GM19239 (cell line): ENCODE measurements at regions not wholly inside any gene's neighbourhood (a gene's known extent, or its start where the extent isn't known, plus 50 kb on each side); places are given as distances from the start of the nearest gene placed in this dataset.
"Not testable (repeated sequence)": the region's sequence is repeated elsewhere in the genome, so short reads cannot be mapped to it uniquely, and the experiment has no call there.

ENCODE experiments used
- DNase-seq: peaks from one replicate; pipeline ENCODE4 v3.0.0; 2011; ENCODE audit warnings: low spot score; ENCODE audit not compliant: insufficient read length
- FAIRE-seq: peaks from 2 replicates; lab custom pipeline; 2011; peaks lifted over from hg19 to GRCh38; lab: Jason Lieb, UNC

- no peak for FAIRE-seq
Measured at GRCh38 chr10:85491652-85492051, 874.9 kb downstream of the GRID1 start.

GRCh38 chr10:85492684-85493083 is 873.9 kb downstream of the GRID1 start:
- no peak for DNase-seq
- no peak for FAIRE-seq

More at GRCh38 chr10:85491652-85492051, 874.9 kb downstream of the GRID1 start:
- DNase-seq, result no peak

- FAIRE-seq, result no peak
Measured at GRCh38 chr10:85493703-85494102, 872.9 kb downstream of the GRID1 start.

DNA sequence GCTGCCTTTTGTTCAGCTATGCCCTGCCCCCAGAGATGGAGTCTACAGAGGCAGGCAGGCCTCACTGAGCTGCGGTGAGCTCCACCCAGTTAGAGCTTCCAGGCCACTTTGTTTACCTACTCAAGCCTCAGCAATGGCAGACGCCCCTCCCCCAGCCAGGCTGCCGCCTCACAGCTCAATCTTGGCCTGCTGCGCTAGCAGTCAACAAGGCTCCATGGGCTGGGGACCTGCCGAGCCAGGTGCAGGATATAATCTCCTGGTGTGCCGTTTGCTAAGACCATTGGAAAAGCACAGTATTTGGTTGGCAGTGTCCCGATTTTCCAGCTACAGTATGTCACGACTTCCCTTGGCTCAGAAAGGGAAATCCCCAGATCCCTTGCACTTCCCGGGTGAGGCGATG is 862.0 kb downstream of the GRID1 start:
- DNase-seq, FAIRE-seq: not testable (repeated sequence)

More at GRCh38 chr10:85493703-85494102, 872.9 kb downstream of the GRID1 start:
- no peak for DNase-seq

DNA sequence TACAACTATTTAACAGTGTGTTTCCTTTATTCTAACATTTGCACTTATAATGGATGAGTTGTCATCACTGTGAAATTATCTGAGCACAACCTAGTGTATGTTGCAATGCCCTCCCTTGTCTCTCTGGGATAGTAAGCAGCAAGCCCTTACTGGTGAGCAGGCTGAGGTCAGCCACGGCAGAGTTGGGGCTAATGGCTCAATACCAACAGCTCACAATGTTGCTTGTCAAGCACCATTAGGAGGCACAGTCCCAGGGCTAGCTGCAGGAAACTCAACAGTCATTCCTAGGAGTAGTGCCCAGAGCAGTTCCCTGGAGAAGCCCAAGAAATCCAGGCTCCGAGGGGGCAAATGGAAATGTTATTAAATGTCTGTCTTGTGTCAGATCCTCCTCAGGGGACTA is 858.4 kb downstream of the GRID1 start:
- no peak for DNase-seq
- FAIRE-seq, result no peak

- DNase-seq (no peak), FAIRE-seq (no peak)
Measured at GRCh38 chr10:85510682-85511081, 855.9 kb downstream of the GRID1 start.

- FAIRE-seq, result no peak
Measured at GRCh38 chr10:85513436-85513835, 853.2 kb downstream of the GRID1 start.

DNA sequence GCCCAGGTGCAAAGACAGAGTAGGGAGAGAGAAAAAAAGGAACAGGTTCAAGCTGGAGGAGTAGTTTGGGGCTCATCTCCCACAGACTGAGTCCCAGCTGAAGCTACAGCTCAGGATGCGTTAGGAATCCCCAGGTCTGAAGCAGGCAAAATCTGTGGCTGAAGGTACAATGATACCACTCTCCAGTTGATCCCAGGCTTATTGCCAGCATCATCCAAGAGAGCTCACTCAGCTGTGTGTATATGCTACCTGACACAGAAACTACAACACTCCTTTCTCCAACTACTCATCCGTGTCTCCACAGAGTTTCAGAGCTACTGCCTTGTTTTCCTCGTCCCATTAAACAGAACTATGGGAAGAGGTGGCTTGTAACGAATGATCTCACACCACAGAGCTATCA is 851.3 kb downstream of the GRID1 start:
- no peak for FAIRE-seq
- no peak for DNase-seq

More at GRCh38 chr10:85513436-85513835, 853.2 kb downstream of the GRID1 start:
- DNase-seq, result no peak

GRCh38 chr10:85524001-85524666 is 842.5 kb downstream of the GRID1 start:
- DNase-seq (no peak), FAIRE-seq (no peak)

- DNase-seq (no peak), FAIRE-seq (no peak)
Measured at GRCh38 chr10:85527616-85528317, 838.8 kb downstream of the GRID1 start.

DNA sequence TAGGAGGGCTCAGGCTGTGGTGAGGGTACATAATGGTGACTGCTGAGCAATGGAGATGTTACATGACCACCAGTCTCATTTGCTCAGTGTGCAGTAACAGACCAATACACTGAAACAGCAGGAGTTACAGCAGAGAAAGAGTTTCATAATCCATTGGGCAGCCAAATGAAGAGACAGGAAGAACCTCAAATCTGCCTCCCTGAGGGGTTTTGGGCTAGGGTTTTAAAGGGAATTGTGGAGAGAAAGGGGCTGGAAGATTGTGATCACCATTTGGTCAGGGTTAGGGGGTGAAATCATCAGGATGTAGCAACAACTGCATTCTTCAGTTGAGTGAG is 838.3 kb downstream of the GRID1 start:
- DNase-seq (no peak), FAIRE-seq (no peak)

DNA sequence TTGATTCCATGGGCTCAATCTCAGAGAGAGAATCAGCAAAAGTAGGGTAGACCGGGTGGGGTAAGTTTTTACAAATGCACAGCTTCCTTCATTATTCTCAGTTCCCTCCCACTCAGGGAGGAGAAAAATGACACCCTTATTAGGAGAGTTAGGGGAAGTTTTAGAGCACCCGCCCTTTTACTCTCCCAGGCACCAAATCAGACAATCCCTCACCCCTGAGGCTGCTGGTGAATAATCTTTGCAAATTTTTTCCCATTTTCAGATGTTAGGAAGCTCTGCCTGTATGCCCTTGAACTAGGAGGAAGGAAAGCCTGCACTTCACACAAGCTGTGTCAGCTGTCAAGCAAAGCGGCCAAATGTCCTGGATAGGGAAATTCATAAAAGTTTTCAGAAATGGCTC is 834.9 kb downstream of the GRID1 start:
- DNase-seq, result no peak
- no peak for FAIRE-seq

- DNase-seq (no peak), FAIRE-seq (no peak)
Measured at GRCh38 chr10:85532773-85533172, 833.8 kb downstream of the GRID1 start.

- no peak for FAIRE-seq
- DNase-seq, result no peak
Measured at GRCh38 chr10:85535926-85536325, 830.7 kb downstream of the GRID1 start.

DNA sequence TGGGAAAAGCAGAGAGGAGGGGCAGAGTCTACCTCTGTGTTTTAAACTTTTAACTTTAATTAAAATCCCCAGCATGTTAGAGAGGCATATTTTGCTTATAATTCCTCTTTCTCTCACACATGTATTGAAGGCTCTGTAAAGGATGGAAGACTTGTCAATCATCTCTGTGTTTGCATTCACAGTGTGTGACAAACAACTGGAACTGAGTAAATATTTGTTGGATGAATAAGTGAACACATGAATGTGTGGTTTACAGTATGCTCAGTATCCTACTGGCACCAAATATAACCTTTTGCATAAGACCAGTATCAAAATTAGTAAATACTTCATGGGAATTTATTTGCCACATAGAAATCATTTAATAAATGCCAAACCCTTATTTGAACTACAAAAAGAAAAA is 829.0 kb downstream of the GRID1 start:
- FAIRE-seq (no peak), DNase-seq (no peak)

- no peak for FAIRE-seq
- DNase-seq, result no peak
Measured at GRCh38 chr10:85538601-85539000, 828.0 kb downstream of the GRID1 start.

- FAIRE-seq (no peak), DNase-seq (no peak)
Measured at GRCh38 chr10:85542152-85542551, 824.4 kb downstream of the GRID1 start.

DNA sequence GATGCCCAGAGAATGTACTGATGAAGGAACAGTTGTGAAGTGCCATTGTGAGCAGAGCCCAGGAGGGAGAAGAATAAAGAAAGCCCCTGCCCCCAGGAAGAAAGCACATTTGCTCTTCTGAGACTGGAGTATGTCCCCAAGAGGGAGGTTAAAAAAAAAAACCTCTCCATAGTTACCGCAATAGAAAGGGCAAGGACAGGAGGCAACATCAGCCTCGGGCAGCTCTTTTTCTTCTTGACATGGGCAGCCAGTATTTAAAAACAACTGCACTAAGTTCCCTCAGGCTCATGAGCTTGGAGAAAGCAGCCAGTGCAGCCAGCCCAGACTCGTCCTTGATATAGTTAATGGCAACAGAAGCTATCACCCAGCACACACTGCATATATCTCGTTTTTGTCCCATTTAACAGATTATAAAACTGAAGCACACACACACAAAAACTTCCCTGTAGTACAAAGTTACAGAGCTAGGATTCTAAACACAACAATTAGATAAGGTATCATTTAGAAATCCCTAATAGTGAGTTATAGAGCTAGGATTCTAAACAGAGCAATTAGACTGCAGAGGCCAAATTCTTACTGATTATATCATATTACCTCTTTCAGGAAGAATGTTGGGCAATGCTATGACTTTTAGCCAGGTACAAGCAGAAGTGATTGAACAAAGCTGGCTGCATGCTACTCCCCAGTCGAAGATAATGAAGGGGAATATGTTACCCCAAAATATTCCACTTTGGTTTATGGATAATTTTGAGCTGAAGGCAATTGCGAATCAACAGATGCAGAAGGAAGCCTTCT is 823.5 kb downstream of the GRID1 start:
- FAIRE-seq, result no peak
- no peak for DNase-seq

DNA sequence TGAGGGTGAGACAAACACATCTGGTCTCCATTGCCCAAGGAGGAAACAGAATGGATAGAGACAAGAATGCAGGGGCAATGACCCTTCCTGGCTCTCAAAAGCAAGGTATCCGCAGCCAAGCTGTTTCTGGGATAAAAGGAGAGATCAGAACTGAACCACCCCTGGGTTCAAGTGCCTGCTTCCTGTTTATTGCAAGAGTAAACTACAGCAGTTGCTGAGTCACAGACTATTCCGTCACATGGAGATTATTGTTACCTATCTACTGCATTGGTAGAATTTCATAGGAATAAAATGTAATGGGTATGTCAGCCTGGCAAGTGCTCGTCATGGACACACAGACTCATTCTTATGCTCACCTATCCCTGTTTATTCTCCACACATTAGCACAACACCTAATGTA is 821.6 kb downstream of the GRID1 start:
- DNase-seq, result no peak
- no peak for FAIRE-seq

DNA sequence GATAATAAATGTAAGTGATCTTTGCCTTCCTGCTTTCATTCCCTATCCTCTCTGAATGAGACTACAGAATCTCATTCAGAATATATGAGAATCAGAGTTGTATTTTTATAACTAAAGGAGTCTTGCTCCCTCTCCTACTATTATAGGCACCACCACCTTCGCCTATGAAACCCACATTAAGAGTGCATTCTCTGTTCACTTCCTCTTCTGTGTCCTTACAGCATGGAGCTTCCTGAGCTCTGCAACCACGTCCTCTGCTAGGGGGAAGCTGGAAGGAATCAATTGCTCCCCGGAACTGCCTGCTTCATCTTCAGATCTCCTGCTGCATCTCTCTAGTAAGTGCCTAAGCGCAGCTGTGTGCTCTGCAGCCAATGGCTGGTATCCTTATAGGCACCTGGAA is 820.7 kb downstream of the GRID1 start:
- DNase-seq (no peak), FAIRE-seq (no peak)

GRCh38 chr10:85547460-85548023 is 819.1 kb downstream of the GRID1 start:
- no peak for FAIRE-seq

More at GRCh38 chr10:85547460-85548023, 819.1 kb downstream of the GRID1 start:
- DNase-seq, result no peak
